H1 (cell line): ENCODE measurements at regions not wholly inside any gene's neighbourhood (a gene's known extent, or its start where the extent isn't known, plus 50 kb on each side); places are given as distances from the start of the nearest gene placed in this dataset.

Source experiments
- CTCF ChIA-PET: fragments of 300-600 bp; sonication (Branson Sonifier 250); formaldehyde crosslinking; loops from one replicate; lab custom pipeline; 2021; ENCODE audit not compliant: partially characterized antibody; lab: Charles Lee
- POLR2A ChIA-PET: fragments of 300-600 bp; sonication (Branson Sonifier 250); formaldehyde crosslinking; loops from one replicate; lab custom pipeline; 2021; ENCODE audit warnings: inconsistent platforms; ENCODE audit not compliant: partially characterized antibody; lab: Charles Lee
- DNase-seq, 2 experiments: peaks; one replicate each; pipeline versions ENCODE4 v3.0.0 to v3.0.0-alpha.2; 2010 to 2022; ENCODE audit warnings: low spot score in 2 of 2, low read depth in 1 of 2, mixed read lengths in 1 of 2
- FAIRE-seq: peaks from 2 replicates; lab custom pipeline; 2011; peaks lifted over from hg19 to GRCh38; lab: Jason Lieb, UNC
- H2AFZ ChIP-seq: 2 replicates; pipeline ENCODE4 v1.8.1; 2012; ENCODE audit warnings: low read length, inconsistent platforms
- H2AK5ac ChIP-seq: 2 replicates; pipeline ENCODE4 v1.6.1; 2013; ENCODE audit warnings: low read depth, low read length
- H2BK120ac ChIP-seq: replicated peaks from 2 replicates; pipeline ENCODE3; 2013; ENCODE audit warnings: low read depth, low read length, inconsistent platforms
- H2BK12ac ChIP-seq: 2 replicates; pipeline ENCODE4 v1.6.1; 2013; ENCODE audit warnings: low read depth, low read length
- H2BK15ac ChIP-seq: 2 replicates; pipeline ENCODE4 v1.6.1; 2013; ENCODE audit warnings: low read length
- H2BK20ac ChIP-seq: 2 replicates; pipeline ENCODE4 v1.6.1; 2013; ENCODE audit warnings: low read length
- H2BK5ac ChIP-seq: 2 replicates; pipeline ENCODE4 v1.6.1; 2013; ENCODE audit warnings: low read depth, low read length
- H3K14ac ChIP-seq: 2 replicates; pipeline ENCODE4 v1.6.1; 2013; ENCODE audit warnings: inconsistent platforms; ENCODE audit not compliant: insufficient read length
- H3K18ac ChIP-seq: 2 replicates; pipeline ENCODE4 v1.6.1; 2013; ENCODE audit warnings: low read length; ENCODE audit errors: extremely low read depth
- H3K23ac ChIP-seq: 2 replicates; pipeline ENCODE4 v1.6.1; 2013; ENCODE audit warnings: inconsistent platforms; ENCODE audit not compliant: insufficient read length
- H3K23me2 ChIP-seq: 2 replicates; pipeline ENCODE4 v1.6.1; 2013; ENCODE audit warnings: low read depth, low read length
- H3K27ac ChIP-seq: 2 replicates; pipeline ENCODE4 v1.6.1; 2011; ENCODE audit warnings: low read depth, low read length, inconsistent platforms
- H3K27me3 ChIP-seq, 4 experiments: replicated peaks in 1 of 4; 1 replicate in 1 of 4; 2 replicates in 3 of 4; pipeline versions ENCODE4 v1.6.1 to v1.8.1; 2011 to 2013; ENCODE audit warnings: low read length in 3 of 4, mild to moderate bottlenecking in 3 of 4, inconsistent platforms in 2 of 4, mixed read lengths in 2 of 4, moderate library complexity in 1 of 4; ENCODE audit not compliant: control insufficient read depth in 3 of 4, insufficient read depth in 3 of 4; ENCODE audit errors: extremely low read depth in 1 of 4
- H3K36me3 ChIP-seq, 4 experiments: 2 replicates each; pipeline versions ENCODE4 v1.6.1 to v1.8.1; 2011 to 2013; ENCODE audit warnings: mild to moderate bottlenecking in 4 of 4, low read length in 3 of 4, moderate library complexity in 2 of 4, control low read depth in 1 of 4, inconsistent platforms in 1 of 4; ENCODE audit not compliant: insufficient read depth in 4 of 4, control insufficient read depth in 2 of 4
- H3K4ac ChIP-seq: replicated peaks from 2 replicates; pipeline ENCODE3; 2013; ENCODE audit warnings: low read length, low read depth, mixed read lengths, inconsistent platforms; ENCODE audit not compliant: insufficient read length
- H3K4me1 ChIP-seq, 4 experiments: replicated peaks in 1 of 4; 1 replicate in 1 of 4; 2 replicates in 3 of 4; pipeline versions ENCODE4 v1.6.1 to v1.8.1; 2011 to 2013; ENCODE audit warnings: low read length in 3 of 4, inconsistent platforms in 2 of 4, mixed read lengths in 1 of 4; ENCODE audit not compliant: insufficient read depth in 4 of 4, control insufficient read depth in 3 of 4
- H3K4me2 ChIP-seq, 2 experiments: 2 replicates each; pipeline versions ENCODE4 v1.6.1 to v1.8.1; 2011 to 2013; ENCODE audit warnings: low read depth in 2 of 2, low read length in 2 of 2, control low read depth in 1 of 2, inconsistent platforms in 1 of 2, mild to moderate bottlenecking in 1 of 2; ENCODE audit not compliant: insufficient read depth in 1 of 2
- H3K4me3 ChIP-seq, 4 experiments: fragments of 200-600, 300-600 bp in 1 of 4; sonication (generic), shearing (Covaris generic), sonication (Bioruptor Twin) in 1 of 4; 2 replicates each; pipeline versions ENCODE4 v1.5.1 to v1.8.1; 2011 to 2016; ENCODE audit warnings: low read length in 4 of 4, low read depth in 3 of 4, control low read depth in 2 of 4, inconsistent platforms in 2 of 4, mild to moderate bottlenecking in 2 of 4, mixed read lengths in 1 of 4, moderate library complexity in 1 of 4; ENCODE audit not compliant: insufficient read depth in 2 of 4; ENCODE audit errors: extremely low read depth in 1 of 4
- H3K56ac ChIP-seq: replicated peaks from 2 replicates; pipeline ENCODE3; 2013; ENCODE audit warnings: low read depth, mild to moderate bottlenecking, mixed read lengths, low read length, inconsistent platforms; ENCODE audit not compliant: insufficient read length
- H3K79me1 ChIP-seq: 2 replicates; pipeline ENCODE4 v1.6.1; 2013; ENCODE audit warnings: low read depth, low read length, control low read depth
- H3K79me2 ChIP-seq, 2 experiments: 2 replicates each; pipeline versions ENCODE4 v1.6.1 to v1.8.1; 2012 to 2013; ENCODE audit warnings: low read length in 2 of 2, mild to moderate bottlenecking in 2 of 2, inconsistent platforms in 1 of 2; ENCODE audit not compliant: insufficient read depth in 2 of 2, control insufficient read depth in 1 of 2
- H3K9ac ChIP-seq, 4 experiments: replicated peaks in 1 of 4; 1 replicate in 1 of 4; 2 replicates in 3 of 4; pipeline versions ENCODE4 v1.6.1 to v1.8.1; 2011 to 2013; ENCODE audit warnings: low read depth in 3 of 4, low read length in 3 of 4, control low read depth in 2 of 4, mild to moderate bottlenecking in 2 of 4, moderate library complexity in 2 of 4, inconsistent platforms in 1 of 4; ENCODE audit errors: extremely low read depth in 1 of 4
- H3K9me3 ChIP-seq, 2 experiments: 2 replicates each; pipeline versions ENCODE4 v1.6.1 to v1.8.1; 2012 to 2013; ENCODE audit warnings: mild to moderate bottlenecking in 2 of 2, moderate library complexity in 2 of 2, control low read depth in 1 of 2, inconsistent platforms in 1 of 2, low read depth in 1 of 2, low read length in 1 of 2, mixed read lengths in 1 of 2; ENCODE audit not compliant: insufficient read depth in 2 of 2
- H4K20me1 ChIP-seq, 2 experiments: replicated peaks in 1 of 2; 2 replicates each; pipeline versions ENCODE3 to v1.8.1; 2011 to 2013; ENCODE audit warnings: inconsistent platforms in 2 of 2, low read length in 2 of 2, mild to moderate bottlenecking in 1 of 2; ENCODE audit not compliant: insufficient read depth in 2 of 2, control insufficient read depth in 1 of 2
- H4K5ac ChIP-seq: 2 replicates; pipeline ENCODE4 v1.6.1; 2013; ENCODE audit warnings: low read length, low read depth, mixed read lengths, inconsistent platforms; ENCODE audit not compliant: insufficient read length
- H4K8ac ChIP-seq: 2 replicates; pipeline ENCODE4 v1.8.0; 2013; ENCODE audit warnings: mild to moderate bottlenecking, moderate library complexity, low read length, inconsistent platforms; ENCODE audit not compliant: insufficient read depth; ENCODE audit errors: extremely low read depth
- H4K91ac ChIP-seq: replicated peaks from 2 replicates; pipeline ENCODE3; 2013; ENCODE audit warnings: low read length, mixed read lengths, inconsistent platforms; ENCODE audit not compliant: insufficient read length
- FOSL1 ChIP-seq: IDR thresholded peaks from 2 replicates; pipeline ENCODE4 v1.6.1; 2011; ENCODE audit warnings: mild to moderate bottlenecking, low read depth, low read length, moderate library complexity; ENCODE audit not compliant: insufficient read depth
- MAFK ChIP-seq: IDR thresholded peaks from 2 replicates; pipeline ENCODE4 v1.6.1; 2012; ENCODE audit warnings: low read depth, mild to moderate bottlenecking, improper control_type of control experiment, low read length
- NRF1 ChIP-seq: IDR thresholded peaks from 2 replicates; pipeline ENCODE4 v1.6.1; 2011; ENCODE audit warnings: mild to moderate bottlenecking, low read depth, low read length, improper control_type of control experiment
- SAP30 ChIP-seq: fragments of 300-600 bp; sonication (generic); IDR thresholded peaks from 2 replicates; pipeline ENCODE4 v1.7.1; 2012; ENCODE audit warnings: low read length, moderate library complexity, mild to moderate bottlenecking, inconsistent platforms; ENCODE audit not compliant: insufficient read depth, insufficient replicate concordance
- TEAD4 ChIP-seq: IDR thresholded peaks from 2 replicates; pipeline ENCODE4 v1.6.1; 2012; ENCODE audit warnings: low read depth, low read length, inconsistent platforms, mixed read lengths
- ZNF274 ChIP-seq: IDR thresholded peaks from 2 replicates; pipeline ENCODE4 v1.7.0; 2012; ENCODE audit warnings: low read length, borderline replicate concordance; ENCODE audit errors: extremely low read depth
- WGBS, 2 experiments: shearing (Covaris generic) in 1 of 2; methylation state at CpG; one replicate each; pipeline versions ENCODE4 v1.1.6 to v1.1.7; 2013 to 2015; ENCODE audit warnings: low lambda C conversion rate in 2 of 2, mixed read lengths in 2 of 2, inconsistent platforms in 1 of 2, low coverage in 1 of 2, missing lambda C conversion rate in 1 of 2; ENCODE audit not compliant: insufficient replicate concordance in 2 of 2, insufficient coverage in 1 of 2, insufficient read length in 1 of 2; ENCODE audit errors: extremely low coverage in 1 of 2, missing lambda C conversion rate in 1 of 2; 5-methylcytosine and 5-hydroxymethylcytosine counted together

- no peak overlapping the region for H3K9ac ChIP-seq
- TF ChIP-seq NRF1, result no peak
- TF ChIP-seq TEAD4, result no peak
- TF ChIP-seq SAP30, result no peak
- TF ChIP-seq ZNF274, result no peak
- TF ChIP-seq MAFK, result no peak
- TF ChIP-seq FOSL1, result no peak
- H2AFZ ChIP-seq, result no peak overlapping the region
- FAIRE-seq, result no peak
- H3K23me2 ChIP-seq, result no peaks in the 10 kb centered on the region
- H4K20me1 ChIP-seq, result no peaks in the 10 kb centered on the region
- no peak overlapping the region for H3K18ac ChIP-seq
- H2AK5ac ChIP-seq, result no peak overlapping the region
- no peak overlapping the region for H2BK5ac ChIP-seq
- no peak overlapping the region for H2BK120ac ChIP-seq
- H4K91ac ChIP-seq, result no peak overlapping the region
- POLR2A ChIA-PET, result interaction anchor here (0.7 kb wide), 1 partner anchor 995 kb away, joined by 3 read pairs; no protein-coding TSS in a partner anchor
- no peak overlapping the region for H4K8ac ChIP-seq
- no peaks in the 10 kb centered on the region for H3K79me2 ChIP-seq
- no peak overlapping the region for H4K5ac ChIP-seq
- DNase-seq, result no peak
- no peak overlapping the region for H2BK20ac ChIP-seq
- no peaks in the 10 kb centered on the region for H3K79me1 ChIP-seq
- no peaks in the 10 kb centered on the region for H3K9me3 ChIP-seq
- H3K4ac ChIP-seq, result no peak overlapping the region
- no peak overlapping the region for H3K27ac ChIP-seq
- H3K14ac ChIP-seq, result no peak overlapping the region
- H3K4me3 ChIP-seq, result no peak overlapping the region
- no peaks in the 10 kb centered on the region for H3K36me3 ChIP-seq
- no peak overlapping the region for H3K56ac ChIP-seq
- H2BK15ac ChIP-seq, result no peak overlapping the region
- no peak overlapping the region for H3K4me2 ChIP-seq
- CTCF ChIA-PET, result no interaction called here
- H3K23ac ChIP-seq, result no peak overlapping the region
- H2BK12ac ChIP-seq, result no peak overlapping the region
- 94% methylated on average over 4 of the region's 4 CpGs; no CpG with 5 or more reads in 1 of the 2 experiments for WGBS, 2 experiments
- H3K27me3 ChIP-seq, result no peaks in the 10 kb centered on the region
- H3K4me1 ChIP-seq, result no peaks in the 10 kb centered on the region
Observed at GRCh38 chr9:13461414-13461991, 182.0 kb upstream of the MPDZ start.
